HepG2 (cell line): ENCODE measurements at regions not wholly inside any gene's neighbourhood (a gene's known extent, or its start where the extent isn't known, plus 50 kb on each side); places are given as distances from the start of the nearest gene placed in this dataset.

Experiments used
- ATAC-seq: fragments of 200-7000 bp; cut with Tn5 transposase; 3 replicates; pipeline ENCODE4 v1.9.1; 2020; ENCODE audit warnings: mild to moderate bottlenecking, moderate library complexity
- BruUV-seq: library from RNA; stranded (reverse); fragments of 400-500 nt; replicated peaks from 2 replicates; lab custom pipeline; 2021; lab: Mats Ljungman, UMichigan
- CTCF ChIA-PET: fragments of 300-600 bp; formaldehyde crosslinking; extraction: SDS; loops from one replicate; lab custom pipeline; 2021; ENCODE audit warnings: low total read pairs, inconsistent platforms, low intra/inter-chr PET ratio; lab: Yijun Ruan, JAX
- POLR2A ChIA-PET: fragments of 350-600 bp; sonication (Branson Sonifier 250); formaldehyde crosslinking; loops from one replicate; lab custom pipeline; 2020; ENCODE audit warnings: antibody characterized with exemption, inconsistent platforms; lab: Yijun Ruan, JAX
- DNase-seq: peaks from one replicate; pipeline ENCODE4 v3.0.0-alpha.2; 2015; ENCODE audit warnings: low spot score
- FAIRE-seq: peaks from 3 replicates; lab custom pipeline; 2011; peaks lifted over from hg19 to GRCh38; lab: Jason Lieb, UNC
- H2AFZ ChIP-seq: one replicate; pipeline ENCODE4 v1.6.1; 2011; ENCODE audit warnings: low read length, inconsistent platforms
- H3K27ac ChIP-seq: fragments of 300-600 bp; 3 replicates; pipeline ENCODE4 v1.8.0; 2011; ENCODE audit warnings: mixed run types, mild to moderate bottlenecking, mixed read lengths, low read length, inconsistent platforms; ENCODE audit not compliant: insufficient read depth; ENCODE audit errors: extremely low read length
- H3K27me3 ChIP-seq, 2 experiments: fragments of 200-600 bp in 1 of 2; 2 replicates in 1 of 2; 3 replicates in 1 of 2; pipeline versions ENCODE4 v1.6.0 to v1.8.0; 2011; ENCODE audit warnings: low read length in 2 of 2, mild to moderate bottlenecking in 2 of 2, moderate library complexity in 2 of 2, inconsistent platforms in 1 of 2; ENCODE audit not compliant: insufficient read depth in 2 of 2, control insufficient read depth in 1 of 2
- H3K36me3 ChIP-seq, 2 experiments: fragments of 200-600 bp in 1 of 2; replicated peaks in 1 of 2; 2 replicates in 1 of 2; 3 replicates in 1 of 2; pipeline versions ENCODE4 v1.5.1 to v1.8.0; 2011; ENCODE audit warnings: low read length in 2 of 2, inconsistent platforms in 1 of 2; ENCODE audit not compliant: insufficient read depth in 2 of 2, control insufficient read depth in 1 of 2
- H3K4me1 ChIP-seq: 2 replicates; pipeline ENCODE4 v1.5.1; 2012; ENCODE audit warnings: low read length, inconsistent platforms; ENCODE audit not compliant: insufficient read depth
- H3K4me2 ChIP-seq: 2 replicates; pipeline ENCODE4 v1.6.0; 2011; ENCODE audit warnings: low read depth, low read length, inconsistent platforms
- H3K4me3 ChIP-seq, 3 experiments: fragments of 200-600 bp in 1 of 3; sonication (generic), shearing (Covaris generic) in 1 of 3; replicated peaks in 1 of 3; 2 replicates each; pipeline ENCODE4 v1.5.1; 2011 to 2016; ENCODE audit warnings: low read length in 3 of 3, inconsistent platforms in 2 of 3, low read depth in 2 of 3, mild to moderate bottlenecking in 2 of 3, control low read depth in 1 of 3, mixed read lengths in 1 of 3; ENCODE audit not compliant: insufficient read depth in 1 of 3
- H3K79me2 ChIP-seq: one replicate; pipeline ENCODE4 v1.6.1; 2011; ENCODE audit warnings: low read length, inconsistent platforms; ENCODE audit not compliant: insufficient read depth
- H3K9ac ChIP-seq: 2 replicates; pipeline ENCODE4 v1.6.0; 2011; ENCODE audit warnings: mild to moderate bottlenecking, low read depth, low read length, inconsistent platforms; ENCODE audit not compliant: insufficient read depth
- H3K9me3 ChIP-seq: 2 replicates; pipeline ENCODE4 v1.5.1; 2012; ENCODE audit warnings: mild to moderate bottlenecking, low read length
- H4K20me1 ChIP-seq: 2 replicates; pipeline ENCODE4 v1.6.0; 2011; ENCODE audit warnings: inconsistent platforms, mild to moderate bottlenecking, low read length, moderate library complexity; ENCODE audit not compliant: insufficient read depth
- GZF1 ChIP-seq: sonication (generic); formaldehyde crosslinking; IDR thresholded peaks from 2 replicates; pipeline ENCODE4 v1.5.1; 2020; ENCODE audit warnings: mild to moderate bottlenecking, missing genetic modification reagents
- KDM3A ChIP-seq: IDR thresholded peaks from 2 replicates; pipeline ENCODE4 v1.6.1; 2018; ENCODE audit warnings: low read depth, missing compliant biosample characterization
- KDM6A ChIP-seq: IDR thresholded peaks from 2 replicates; pipeline ENCODE4 v1.6.1; 2016; ENCODE audit warnings: low read depth
- MEIS2 ChIP-seq: sonication (generic); formaldehyde crosslinking; IDR thresholded peaks from 2 replicates; pipeline ENCODE4 v1.9.0; 2021; ENCODE audit warnings: mild to moderate bottlenecking, missing genetic modification reagents
- RXRB ChIP-seq: IDR thresholded peaks from 2 replicates; pipeline ENCODE4 v1.6.1; 2016; ENCODE audit warnings: borderline replicate concordance, missing genetic modification reagents, missing compliant biosample characterization
- SOX13 ChIP-seq, 3 experiments: fragments of 450-650 bp in 1 of 3; sonication (generic) in 1 of 3; formaldehyde crosslinking in 1 of 3; IDR thresholded peaks in 2 of 3; conservative IDR thresholded peaks in 1 of 3; 2 replicates each; pipeline versions ENCODE4 v1.5.0 to v1.6.1; 2016 to 2020; ENCODE audit warnings: antibody characterized with exemption in 1 of 3, mild to moderate bottlenecking in 1 of 3, missing compliant biosample characterization in 1 of 3, missing genetic modification reagents in 1 of 3, moderate library complexity in 1 of 3
- SP2 ChIP-seq: sonication (generic); formaldehyde crosslinking; IDR thresholded peaks from 2 replicates; pipeline ENCODE4 v1.5.1; 2020; ENCODE audit warnings: mild to moderate bottlenecking, missing genetic modification reagents
- SRY ChIP-seq: sonication (generic); formaldehyde crosslinking; IDR thresholded peaks from 2 replicates; pipeline ENCODE4 v1.8.0; 2022; ENCODE audit warnings: mild to moderate bottlenecking, missing genetic modification reagents
- ZBTB8A ChIP-seq: sonication (generic); formaldehyde crosslinking; IDR thresholded peaks from 2 replicates; pipeline ENCODE4 v1.4.0; 2020; ENCODE audit warnings: mild to moderate bottlenecking, low read depth, missing genetic modification reagents, borderline replicate concordance
- ZFY ChIP-seq: sonication (generic); formaldehyde crosslinking; IDR thresholded peaks from 2 replicates; pipeline ENCODE4 v1.4.0; 2020; ENCODE audit warnings: missing genetic modification reagents
- ZNF292 ChIP-seq: sonication (generic); formaldehyde crosslinking; IDR thresholded peaks from 2 replicates; pipeline ENCODE4 v1.8.1; 2022; ENCODE audit warnings: mild to moderate bottlenecking, low read depth, missing genetic modification reagents, borderline replicate concordance
- WGBS: methylation state at CpG from one replicate; pipeline ENCODE4 v1.1.6; 2017; ENCODE audit warnings: low lambda C conversion rate; 5-methylcytosine and 5-hydroxymethylcytosine counted together
- in situ Hi-C: cut with HindIII; loops from 2 replicates; pipeline ENCODE4 v1.10.0; 2017; ENCODE audit warnings: low pct_unique_long_range_greater_than_20kb; ENCODE audit not compliant: extremely low pct_ligation_motif_present
- intact Hi-C: fragments of 100-400 bp; cut with micrococcal nuclease; formaldehyde crosslinking; loops from one replicate; pipeline ENCODE4 v1.10.0; 2022; ENCODE audit not compliant: unreplicated experiment
- TF ChIP-seq, protein P1 (sequence below): sonication (generic); formaldehyde crosslinking; IDR thresholded peaks from 2 replicates; pipeline ENCODE4 v1.5.0; 2020; ENCODE audit warnings: mild to moderate bottlenecking, missing genetic modification reagents
- TF ChIP-seq, protein P2 (sequence below): sonication (generic); formaldehyde crosslinking; IDR thresholded peaks from 2 replicates; pipeline ENCODE4 v1.8.1; 2023; ENCODE audit warnings: mild to moderate bottlenecking, missing genetic modification reagents
- TF ChIP-seq, protein P3 (sequence below): IDR thresholded peaks from 2 replicates; pipeline ENCODE4 v1.6.1; 2016
- TF ChIP-seq, protein P4 (sequence below): sonication (generic); IDR thresholded peaks from 2 replicates; pipeline ENCODE4 v1.6.1; 2016; ENCODE audit warnings: low read depth, borderline replicate concordance
- TF ChIP-seq, protein P5 (sequence below): IDR thresholded peaks from 2 replicates; pipeline ENCODE4 v1.6.1; 2016; ENCODE audit warnings: missing biosample characterization, missing genetic modification reagents, low read depth
- TF ChIP-seq, protein P6 (sequence below): sonication (generic); formaldehyde crosslinking; IDR thresholded peaks from 2 replicates; pipeline ENCODE4 v1.5.1; 2020; ENCODE audit warnings: missing genetic modification reagents, mild to moderate bottlenecking, borderline replicate concordance

DNA sequence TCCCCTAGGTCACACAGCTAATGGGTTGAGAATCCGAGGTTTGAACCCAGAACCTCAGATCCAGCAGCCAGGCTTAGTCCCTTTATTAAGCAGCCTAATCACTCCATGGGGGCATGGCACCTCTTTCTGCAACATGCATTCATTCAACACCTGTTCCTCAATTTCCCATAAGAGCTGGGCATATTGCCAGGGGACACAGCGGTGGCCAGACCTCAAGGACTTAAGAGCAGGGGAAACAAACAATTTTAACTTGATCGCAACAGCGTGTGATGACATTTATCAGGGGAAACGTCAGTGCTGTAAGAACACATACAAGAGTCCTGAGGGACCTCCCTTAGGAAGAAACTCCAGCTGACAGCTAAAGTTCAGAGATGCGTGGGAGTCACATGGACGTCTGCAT, 267.4 kb upstream of the CDH4 start:
- WGBS, result 28% methylated on average over 7 of the region's 7 CpGs
- BruUV-seq, result no TSS peak
- CTCF ChIA-PET, result no interaction called here

More for the DNA sequence above, 267.4 kb upstream of the CDH4 start:
- Histone ChIP-seq H3K79me2 (no peaks in the 10 kb centered on the region), H3K4me1 (no peaks in the 10 kb centered on the region), H4K20me1 (no peaks in the 10 kb centered on the region), H3K9me3 (peaks cover 13% of the 10 kb centered on the region), H3K4me3 (no peak overlapping the region), H2AFZ (no peak overlapping the region), H3K27me3 (peaks cover 0 to under 1% of the 10 kb centered on the region in 2 experiments; a peak in 1 of 5 replicates), H3K4me2 (no peak overlapping the region), H3K36me3 (no peaks in the 10 kb centered on the region), H3K27ac (no peak overlapping the region), H3K9ac (no peak overlapping the region)
- FAIRE-seq, result no peak
- no peak for ATAC-seq
- DNase-seq, result no peak
- TF ChIP-seq, protein P1, sequence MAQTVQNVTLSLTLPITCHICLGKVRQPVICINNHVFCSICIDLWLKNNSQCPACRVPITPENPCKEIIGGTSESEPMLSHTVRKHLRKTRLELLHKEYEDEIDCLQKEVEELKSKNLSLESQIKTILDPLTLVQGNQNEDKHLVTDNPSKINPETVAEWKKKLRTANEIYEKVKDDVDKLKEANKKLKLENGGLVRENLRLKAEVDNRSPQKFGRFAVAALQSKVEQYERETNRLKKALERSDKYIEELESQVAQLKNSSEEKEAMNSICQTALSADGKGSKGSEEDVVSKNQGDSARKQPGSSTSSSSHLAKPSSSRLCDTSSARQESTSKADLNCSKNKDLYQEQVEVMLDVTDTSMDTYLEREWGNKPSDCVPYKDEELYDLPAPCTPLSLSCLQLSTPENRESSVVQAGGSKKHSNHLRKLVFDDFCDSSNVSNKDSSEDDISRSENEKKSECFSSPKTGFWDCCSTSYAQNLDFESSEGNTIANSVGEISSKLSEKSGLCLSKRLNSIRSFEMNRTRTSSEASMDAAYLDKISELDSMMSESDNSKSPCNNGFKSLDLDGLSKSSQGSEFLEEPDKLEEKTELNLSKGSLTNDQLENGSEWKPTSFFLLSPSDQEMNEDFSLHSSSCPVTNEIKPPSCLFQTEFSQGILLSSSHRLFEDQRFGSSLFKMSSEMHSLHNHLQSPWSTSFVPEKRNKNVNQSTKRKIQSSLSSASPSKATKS (CRISPR knock-in tag), result no peak
- TF ChIP-seq SP2 (no peak), RXRB (no peak), MEIS2 (no peak), SOX13 (IDR thresholded peaks at IDR 0.05) (no peak), SOX13 (CRISPR knock-in tag; conservative IDR thresholded peaks at IDR 0.05 in 1 of 2, IDR thresholded peaks at IDR 0.05 in 1 of 2) (no peak), ZFY (CRISPR knock-in tag) (no peak), KDM3A (no peak), SRY (no peak), GZF1 (CRISPR knock-in tag) (no peak), ZNF292 (CRISPR knock-in tag) (no peak), KDM6A (CRISPR knock-in tag) (no peak), ZBTB8A (CRISPR knock-in tag) (no peak)
- TF ChIP-seq, protein P2, sequence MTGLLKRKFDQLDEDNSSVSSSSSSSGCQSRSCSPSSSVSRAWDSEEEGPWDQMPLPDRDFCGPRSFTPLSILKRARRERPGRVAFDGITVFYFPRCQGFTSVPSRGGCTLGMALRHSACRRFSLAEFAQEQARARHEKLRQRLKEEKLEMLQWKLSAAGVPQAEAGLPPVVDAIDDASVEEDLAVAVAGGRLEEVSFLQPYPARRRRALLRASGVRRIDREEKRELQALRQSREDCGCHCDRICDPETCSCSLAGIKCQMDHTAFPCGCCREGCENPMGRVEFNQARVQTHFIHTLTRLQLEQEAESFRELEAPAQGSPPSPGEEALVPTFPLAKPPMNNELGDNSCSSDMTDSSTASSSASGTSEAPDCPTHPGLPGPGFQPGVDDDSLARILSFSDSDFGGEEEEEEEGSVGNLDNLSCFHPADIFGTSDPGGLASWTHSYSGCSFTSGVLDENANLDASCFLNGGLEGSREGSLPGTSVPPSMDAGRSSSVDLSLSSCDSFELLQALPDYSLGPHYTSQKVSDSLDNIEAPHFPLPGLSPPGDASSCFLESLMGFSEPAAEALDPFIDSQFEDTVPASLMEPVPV (CRISPR knock-in tag), result no peak
- TF ChIP-seq, protein P3, sequence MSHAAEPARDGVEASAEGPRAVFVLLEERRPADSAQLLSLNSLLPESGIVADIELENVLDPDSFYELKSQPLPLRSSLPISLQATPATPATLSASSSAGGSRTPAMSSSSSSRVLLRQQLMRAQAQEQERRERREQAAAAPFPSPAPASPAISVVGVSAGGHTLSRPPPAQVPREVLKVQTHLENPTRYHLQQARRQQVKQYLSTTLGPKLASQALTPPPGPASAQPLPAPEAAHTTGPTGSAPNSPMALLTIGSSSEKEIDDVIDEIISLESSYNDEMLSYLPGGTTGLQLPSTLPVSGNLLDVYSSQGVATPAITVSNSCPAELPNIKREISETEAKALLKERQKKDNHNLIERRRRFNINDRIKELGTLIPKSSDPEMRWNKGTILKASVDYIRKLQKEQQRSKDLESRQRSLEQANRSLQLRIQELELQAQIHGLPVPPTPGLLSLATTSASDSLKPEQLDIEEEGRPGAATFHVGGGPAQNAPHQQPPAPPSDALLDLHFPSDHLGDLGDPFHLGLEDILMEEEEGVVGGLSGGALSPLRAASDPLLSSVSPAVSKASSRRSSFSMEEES, result no peak
- TF ChIP-seq, protein P4, sequence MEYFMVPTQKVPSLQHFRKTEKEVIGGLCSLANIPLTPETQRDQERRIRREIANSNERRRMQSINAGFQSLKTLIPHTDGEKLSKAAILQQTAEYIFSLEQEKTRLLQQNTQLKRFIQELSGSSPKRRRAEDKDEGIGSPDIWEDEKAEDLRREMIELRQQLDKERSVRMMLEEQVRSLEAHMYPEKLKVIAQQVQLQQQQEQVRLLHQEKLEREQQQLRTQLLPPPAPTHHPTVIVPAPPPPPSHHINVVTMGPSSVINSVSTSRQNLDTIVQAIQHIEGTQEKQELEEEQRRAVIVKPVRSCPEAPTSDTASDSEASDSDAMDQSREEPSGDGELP, result no peak
- TF ChIP-seq, protein P5, sequence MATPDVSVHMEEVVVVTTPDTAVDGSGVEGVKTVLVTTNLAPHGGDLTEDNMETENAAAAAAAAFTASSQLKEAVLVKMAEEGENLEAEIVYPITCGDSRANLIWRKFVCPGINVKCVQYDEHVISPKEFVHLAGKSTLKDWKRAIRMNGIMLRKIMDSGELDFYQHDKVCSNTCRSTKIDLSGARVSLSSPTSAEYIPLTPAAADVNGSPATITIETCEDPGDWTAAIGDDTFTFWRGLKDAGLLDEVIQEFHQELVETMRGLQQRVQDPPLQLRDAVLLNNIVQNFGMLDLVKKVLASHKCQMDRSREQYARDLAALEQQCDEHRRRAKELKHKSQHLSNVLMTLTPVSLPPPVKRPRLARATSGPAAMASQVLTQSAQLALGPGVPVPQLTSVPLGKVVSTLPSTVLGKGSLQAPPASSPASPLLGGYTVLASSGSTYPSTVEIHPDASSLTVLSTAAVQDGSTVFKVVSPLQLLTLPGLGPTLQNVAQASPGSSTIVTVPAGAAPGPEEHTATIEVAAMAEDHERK (CRISPR knock-in tag), result no peak
- TF ChIP-seq, protein P6, sequence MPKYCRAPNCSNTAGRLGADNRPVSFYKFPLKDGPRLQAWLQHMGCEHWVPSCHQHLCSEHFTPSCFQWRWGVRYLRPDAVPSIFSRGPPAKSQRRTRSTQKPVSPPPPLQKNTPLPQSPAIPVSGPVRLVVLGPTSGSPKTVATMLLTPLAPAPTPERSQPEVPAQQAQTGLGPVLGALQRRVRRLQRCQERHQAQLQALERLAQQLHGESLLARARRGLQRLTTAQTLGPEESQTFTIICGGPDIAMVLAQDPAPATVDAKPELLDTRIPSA, result no peak
- POLR2A ChIA-PET, result no interaction called here
- in situ Hi-C loops, result no loop called here
- intact Hi-C loops, result no loop called here
